ENCODE measurements at regions not wholly inside any gene's neighbourhood (a gene's known extent, or its start where the extent isn't known, plus 50 kb on each side); places are given as distances from the start of the nearest gene placed in this dataset.

DNA sequence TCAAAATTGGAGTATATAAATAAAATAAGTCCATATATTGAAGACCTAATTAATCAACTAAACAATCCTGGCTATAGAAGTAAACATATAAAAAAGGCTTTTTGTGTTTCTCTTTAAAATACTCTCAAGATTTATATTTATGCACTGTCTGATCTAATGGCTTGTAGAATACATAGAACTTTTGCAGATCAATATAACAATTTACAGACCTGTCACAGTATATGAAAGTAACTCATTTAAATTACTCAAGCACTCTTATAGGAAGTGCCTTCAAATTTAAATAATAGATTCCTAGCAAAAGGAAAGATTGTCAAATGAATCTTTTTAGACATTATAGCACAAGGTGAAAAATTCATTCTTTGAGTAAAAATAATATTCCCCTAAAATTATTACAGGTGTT lies 615.8 kb upstream of the RGS18 start:
- TF ChIP-seq SUZ12 (IDR thresholded peaks at IDR 0.05; ENCODE audit: extremely low read depth, insufficient read depth, insufficient read length) (no peak), YY1 (IDR thresholded peaks at IDR 0.05; ENCODE audit: insufficient read depth, insufficient read length) (no peak), ZNF274 (IDR thresholded peaks at IDR 0.05; ENCODE audit: low read depth, low read length) (no peak)
- H3K9me3 ChIP-seq (ENCODE audit: insufficient read depth, low read length), result peaks cover 5% of the 10 kb centered on the region; the same call in 1 of the 2 replicates
- DNase-seq (ENCODE audit: low read depth, low spot score), result no peak

GRCh38 chr1:191546803-191547202 lies 611.5 kb upstream of the RGS18 start:
- TF ChIP-seq SUZ12 (IDR thresholded peaks at IDR 0.05; ENCODE audit: extremely low read depth, insufficient read depth, insufficient read length) (no peak), ZNF274 (IDR thresholded peaks at IDR 0.05; ENCODE audit: low read depth, low read length) (no peak), YY1 (IDR thresholded peaks at IDR 0.05; ENCODE audit: insufficient read depth, insufficient read length) (no peak)
- Histone ChIP-seq H3K36me3 (ENCODE audit: insufficient read depth, insufficient read length, low read length) (no peaks in the 10 kb centered on the region), H3K9me3 (ENCODE audit: insufficient read depth, low read length) (no peaks in the 10 kb centered on the region), H3K4me1 (ENCODE audit: insufficient read depth, insufficient read length) (no peaks in the 10 kb centered on the region), H3K4me3 (ENCODE audit: insufficient read length, low read depth) (no peak overlapping the region), H3K27me3 (ENCODE audit: insufficient read depth, insufficient read length) (no peaks in the 10 kb centered on the region), H3K9ac (ENCODE audit: insufficient read length, low read depth) (no peak overlapping the region)
- DNase-seq (ENCODE audit: low read depth, low spot score), result no peak

More for the DNA sequence above, 615.8 kb upstream of the RGS18 start:
- Histone ChIP-seq H3K27me3 (ENCODE audit: insufficient read depth, insufficient read length) (no peaks in the 10 kb centered on the region), H3K4me3 (ENCODE audit: insufficient read length, low read depth) (no peak overlapping the region), H3K9ac (ENCODE audit: insufficient read length, low read depth) (no peak overlapping the region), H3K4me1 (ENCODE audit: insufficient read depth, insufficient read length) (no peaks in the 10 kb centered on the region), H3K36me3 (ENCODE audit: insufficient read depth, insufficient read length, low read length) (no peaks in the 10 kb centered on the region)

DNA sequence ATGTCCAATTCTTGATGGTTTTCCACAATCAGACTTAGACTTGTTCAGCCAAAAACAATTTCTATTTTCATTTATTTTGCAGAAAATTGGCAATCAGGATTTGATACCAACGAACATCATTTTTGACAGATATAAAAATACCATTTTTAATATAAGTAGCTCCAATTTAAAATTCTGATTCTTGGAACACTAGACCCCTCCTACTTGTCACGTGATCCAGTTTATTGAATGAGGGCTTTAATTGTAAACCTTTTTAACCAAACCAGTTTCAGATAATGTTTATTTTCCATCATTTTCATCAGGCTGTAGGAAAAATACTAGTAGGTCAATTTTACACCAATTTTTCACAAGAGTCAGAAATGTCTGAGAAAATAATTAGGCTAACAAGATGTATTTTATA lies 607.2 kb upstream of the RGS18 start:
- H3K4me1 ChIP-seq (ENCODE audit: insufficient read depth, insufficient read length), result no peaks in the 10 kb centered on the region
- H3K36me3 ChIP-seq (ENCODE audit: insufficient read depth, insufficient read length, low read length), result no peaks in the 10 kb centered on the region
- H3K9me3 ChIP-seq (ENCODE audit: insufficient read depth, low read length), result no peaks in the 10 kb centered on the region
- H3K27me3 ChIP-seq (ENCODE audit: insufficient read depth, insufficient read length), result no peaks in the 10 kb centered on the region
- no peak overlapping the region for H3K4me3 ChIP-seq (ENCODE audit: insufficient read length, low read depth)
- H3K9ac ChIP-seq (ENCODE audit: insufficient read length, low read depth), result no peak overlapping the region
- TF ChIP-seq YY1 (IDR thresholded peaks at IDR 0.05; ENCODE audit: insufficient read depth, insufficient read length) (no peak), ZNF274 (IDR thresholded peaks at IDR 0.05; ENCODE audit: low read depth, low read length) (no peak), SUZ12 (IDR thresholded peaks at IDR 0.05; ENCODE audit: extremely low read depth, insufficient read depth, insufficient read length) (no peak)
- DNase-seq (ENCODE audit: low read depth, low spot score), result no peak

- DNase-seq (ENCODE audit: low read depth, low spot score), result no peak
- Histone ChIP-seq H3K4me3 (ENCODE audit: insufficient read length, low read depth) (no peak overlapping the region), H3K36me3 (ENCODE audit: insufficient read depth, insufficient read length, low read length) (no peaks in the 10 kb centered on the region), H3K4me1 (ENCODE audit: insufficient read depth, insufficient read length) (no peaks in the 10 kb centered on the region), H3K27me3 (ENCODE audit: insufficient read depth, insufficient read length) (no peaks in the 10 kb centered on the region), H3K9me3 (ENCODE audit: insufficient read depth, low read length) (no peaks in the 10 kb centered on the region), H3K9ac (ENCODE audit: insufficient read length, low read depth) (no peak overlapping the region)
- no peak for TF ChIP-seq YY1 (IDR thresholded peaks at IDR 0.05; ENCODE audit: insufficient read depth, insufficient read length)
- TF ChIP-seq SUZ12 (IDR thresholded peaks at IDR 0.05; ENCODE audit: extremely low read depth, insufficient read depth, insufficient read length), result no peak
- TF ChIP-seq ZNF274 (IDR thresholded peaks at IDR 0.05; ENCODE audit: low read depth, low read length), result no peak
These were observed 599.9 kb upstream of the RGS18 start for GRCh38 chr1:191558379-191558778.

GRCh38 chr1:191561276-191561675 lies 597.0 kb upstream of the RGS18 start:
- Histone ChIP-seq H3K36me3 (ENCODE audit: insufficient read depth, insufficient read length, low read length) (no peaks in the 10 kb centered on the region), H3K4me3 (ENCODE audit: insufficient read length, low read depth) (no peak overlapping the region), H3K9ac (ENCODE audit: insufficient read length, low read depth) (no peak overlapping the region), H3K27me3 (ENCODE audit: insufficient read depth, insufficient read length) (no peaks in the 10 kb centered on the region), H3K9me3 (ENCODE audit: insufficient read depth, low read length) (no peaks in the 10 kb centered on the region), H3K4me1 (ENCODE audit: insufficient read depth, insufficient read length) (no peaks in the 10 kb centered on the region)
- no peak for DNase-seq (ENCODE audit: low read depth, low spot score)
- TF ChIP-seq YY1 (IDR thresholded peaks at IDR 0.05; ENCODE audit: insufficient read depth, insufficient read length) (no peak), ZNF274 (IDR thresholded peaks at IDR 0.05; ENCODE audit: low read depth, low read length) (no peak), SUZ12 (IDR thresholded peaks at IDR 0.05; ENCODE audit: extremely low read depth, insufficient read depth, insufficient read length) (no peak)

GRCh38 chr1:191564275-191564674 lies 594.0 kb upstream of the RGS18 start:
- Histone ChIP-seq H3K9ac (ENCODE audit: insufficient read length, low read depth) (no peak overlapping the region), H3K27me3 (ENCODE audit: insufficient read depth, insufficient read length) (no peaks in the 10 kb centered on the region), H3K4me3 (ENCODE audit: insufficient read length, low read depth) (no peak overlapping the region), H3K36me3 (ENCODE audit: insufficient read depth, insufficient read length, low read length) (no peaks in the 10 kb centered on the region), H3K4me1 (ENCODE audit: insufficient read depth, insufficient read length) (no peaks in the 10 kb centered on the region), H3K9me3 (ENCODE audit: insufficient read depth, low read length) (no peaks in the 10 kb centered on the region)
- TF ChIP-seq YY1 (IDR thresholded peaks at IDR 0.05; ENCODE audit: insufficient read depth, insufficient read length), result no peak
- no peak for DNase-seq (ENCODE audit: low read depth, low spot score)

- Histone ChIP-seq H3K9ac (ENCODE audit: insufficient read length, low read depth) (no peak overlapping the region), H3K4me3 (ENCODE audit: insufficient read length, low read depth) (no peak overlapping the region), H3K9me3 (ENCODE audit: insufficient read depth, low read length) (no peaks in the 10 kb centered on the region), H3K27me3 (ENCODE audit: insufficient read depth, insufficient read length) (no peaks in the 10 kb centered on the region), H3K4me1 (ENCODE audit: insufficient read depth, insufficient read length) (no peaks in the 10 kb centered on the region), H3K36me3 (ENCODE audit: insufficient read depth, insufficient read length, low read length) (no peaks in the 10 kb centered on the region)
- no peak for DNase-seq (ENCODE audit: low read depth, low spot score)
- TF ChIP-seq SUZ12 (IDR thresholded peaks at IDR 0.05; ENCODE audit: extremely low read depth, insufficient read depth, insufficient read length) (no peak), YY1 (IDR thresholded peaks at IDR 0.05; ENCODE audit: insufficient read depth, insufficient read length) (no peak), ZNF274 (IDR thresholded peaks at IDR 0.05; ENCODE audit: low read depth, low read length) (no peak)
These were observed 585.8 kb upstream of the RGS18 start for GRCh38 chr1:191572479-191572878.

GRCh38 chr1:191575180-191575579 lies 583.1 kb upstream of the RGS18 start:
- H3K27me3 ChIP-seq (ENCODE audit: insufficient read depth, insufficient read length), result no peaks in the 10 kb centered on the region
- H3K4me1 ChIP-seq (ENCODE audit: insufficient read depth, insufficient read length), result no peaks in the 10 kb centered on the region
- no peaks in the 10 kb centered on the region for H3K36me3 ChIP-seq (ENCODE audit: insufficient read depth, insufficient read length, low read length)
- no peaks in the 10 kb centered on the region for H3K9me3 ChIP-seq (ENCODE audit: insufficient read depth, low read length)
- TF ChIP-seq SUZ12 (IDR thresholded peaks at IDR 0.05; ENCODE audit: extremely low read depth, insufficient read depth, insufficient read length) (no peak), YY1 (IDR thresholded peaks at IDR 0.05; ENCODE audit: insufficient read depth, insufficient read length) (no peak), ZNF274 (IDR thresholded peaks at IDR 0.05; ENCODE audit: low read depth, low read length) (no peak)
- no peak for DNase-seq (ENCODE audit: low read depth, low spot score)
- H3K4me3 ChIP-seq (ENCODE audit: insufficient read length, low read depth), result no peak overlapping the region
- no peak overlapping the region for H3K9ac ChIP-seq (ENCODE audit: insufficient read length, low read depth)

All from NT2/D1 (cell line).